Mesothelial cell of epicardium (in vitro differentiated cells): ENCODE measurements at regions not wholly inside any gene's neighbourhood (a gene's known extent, or its start where the extent isn't known, plus 50 kb on each side); places are given as distances from the start of the nearest gene placed in this dataset.

Experiments
- DNase-seq, 2 experiments: peaks; one replicate each; pipeline ENCODE4 v3.0.0; 2021; ENCODE audit warnings: low spot score in 2 of 2; ENCODE audit not compliant: unreplicated experiment in 2 of 2
- H3K27ac Mint-ChIP-seq: 2 replicates; pipeline ENCODE4 v1.8.0; 2021; ENCODE audit warnings: mixed read lengths
- H3K27me3 Mint-ChIP-seq: 2 replicates; pipeline ENCODE4 v1.8.0; 2021; ENCODE audit warnings: low read depth, mixed read lengths
- H3K36me3 Mint-ChIP-seq: 2 replicates; pipeline ENCODE4 v1.8.0; 2021; ENCODE audit warnings: mixed read lengths
- H3K4me1 Mint-ChIP-seq: 2 replicates; pipeline ENCODE4 v1.8.0; 2021; ENCODE audit warnings: mixed read lengths
- H3K4me3 Mint-ChIP-seq: 2 replicates; pipeline ENCODE4 v1.8.0; 2021; ENCODE audit warnings: mild to moderate bottlenecking, moderate library complexity, mixed read lengths
- H3K9me3 Mint-ChIP-seq: 2 replicates; pipeline ENCODE4 v1.8.0; 2021; ENCODE audit warnings: mixed read lengths
- CTCF ChIP-seq: fragments of 200-600 bp; sonication (generic); IDR thresholded peaks from one replicate; pipeline ENCODE4 v1.5.0; 2021; ENCODE audit warnings: antibody characterized with exemption; ENCODE audit not compliant: unreplicated experiment

DNA sequence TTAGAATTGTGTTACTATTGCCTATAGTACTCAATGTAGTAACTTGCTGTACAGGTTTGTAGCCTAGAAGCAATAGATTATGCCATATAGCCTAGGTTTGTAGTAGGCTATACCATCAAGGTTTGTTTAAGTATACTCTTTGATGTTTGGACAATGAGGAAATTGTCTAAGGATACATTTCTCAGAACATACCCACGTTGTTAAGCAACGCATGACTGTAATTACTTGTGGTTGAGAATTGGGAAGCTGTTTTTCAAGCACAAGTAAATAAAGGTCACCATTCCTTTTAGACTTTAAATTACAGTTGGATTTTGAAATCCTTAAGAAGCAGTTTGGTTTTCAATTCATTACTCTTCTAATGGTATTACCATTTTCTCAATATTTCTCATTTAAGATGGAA, 89.8 kb upstream of the KCNH7 start:
- H3K4me3 Mint-ChIP-seq: no peak overlapping the region
- H3K36me3 Mint-ChIP-seq: no peaks in the 10 kb centered on the region
- H3K27ac Mint-ChIP-seq: no peak overlapping the region
- DNase-seq: no peak
- no peaks in the 10 kb centered on the region for H3K27me3 Mint-ChIP-seq
- H3K9me3 Mint-ChIP-seq: no peaks in the 10 kb centered on the region
- no peaks in the 10 kb centered on the region for H3K4me1 Mint-ChIP-seq
- TF ChIP-seq CTCF: no peak

- TF ChIP-seq CTCF: no peak
- Mint-ChIP-seq H3K9me3 (no peaks in the 10 kb centered on the region), H3K27ac (no peak overlapping the region), H3K4me3 (no peak overlapping the region), H3K36me3 (no peaks in the 10 kb centered on the region), H3K27me3 (no peaks in the 10 kb centered on the region), H3K4me1 (no peaks in the 10 kb centered on the region)
- no peak for DNase-seq
These were observed 88.3 kb upstream of the KCNH7 start for GRCh38 chr2:162926907-162927306.

DNA sequence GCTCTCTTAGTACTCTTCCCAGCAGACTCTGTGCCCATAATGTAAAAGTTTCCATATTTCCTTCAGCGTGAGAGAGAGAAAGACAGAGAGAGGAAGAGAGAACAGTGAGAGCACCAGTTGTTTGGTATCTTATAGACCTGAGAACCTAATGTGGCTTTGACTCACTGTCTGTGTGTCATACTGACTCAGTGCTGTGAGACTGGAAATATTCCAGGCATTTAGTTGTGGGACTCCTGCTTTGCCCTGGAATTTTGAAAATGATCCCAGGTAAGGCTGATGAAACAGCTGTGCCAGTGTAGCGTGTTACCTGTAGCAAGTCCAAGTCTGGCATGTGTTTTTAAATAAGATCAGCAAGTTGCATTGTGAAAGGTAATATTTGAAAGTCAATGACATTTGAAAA, 87.9 kb upstream of the KCNH7 start:
- H3K36me3 Mint-ChIP-seq: no peaks in the 10 kb centered on the region
- H3K9me3 Mint-ChIP-seq: no peaks in the 10 kb centered on the region
- DNase-seq: no peak
- H3K4me1 Mint-ChIP-seq: no peaks in the 10 kb centered on the region
- H3K27ac Mint-ChIP-seq: no peak overlapping the region
- H3K27me3 Mint-ChIP-seq: no peaks in the 10 kb centered on the region
- no peak overlapping the region for H3K4me3 Mint-ChIP-seq
- TF ChIP-seq CTCF: no peak

DNA sequence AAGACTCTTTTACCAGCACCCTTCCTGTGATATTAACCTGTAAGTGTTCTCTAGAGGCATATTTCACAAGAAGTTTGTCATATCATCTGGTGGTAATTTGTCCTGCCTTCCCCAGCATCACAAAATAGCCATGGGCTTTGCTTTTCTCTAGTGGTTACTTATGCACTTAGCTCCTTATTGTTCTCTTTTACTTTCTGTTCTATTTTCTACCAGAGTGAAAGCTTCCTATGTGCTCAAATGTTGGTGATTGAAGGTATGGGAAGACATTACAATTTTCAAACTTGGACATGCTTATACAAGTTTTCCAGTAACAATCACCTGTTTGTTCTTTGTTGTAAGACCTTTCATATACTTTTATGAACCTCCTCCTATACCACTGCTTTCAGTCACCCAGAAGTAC, 87.0 kb upstream of the KCNH7 start:
- no peak for TF ChIP-seq CTCF
- no peaks in the 10 kb centered on the region for H3K9me3 Mint-ChIP-seq
- no peaks in the 10 kb centered on the region for H3K4me1 Mint-ChIP-seq
- no peaks in the 10 kb centered on the region for H3K36me3 Mint-ChIP-seq
- H3K27me3 Mint-ChIP-seq: no peaks in the 10 kb centered on the region
- DNase-seq: no peak
- no peak overlapping the region for H3K27ac Mint-ChIP-seq
- no peak overlapping the region for H3K4me3 Mint-ChIP-seq

DNA sequence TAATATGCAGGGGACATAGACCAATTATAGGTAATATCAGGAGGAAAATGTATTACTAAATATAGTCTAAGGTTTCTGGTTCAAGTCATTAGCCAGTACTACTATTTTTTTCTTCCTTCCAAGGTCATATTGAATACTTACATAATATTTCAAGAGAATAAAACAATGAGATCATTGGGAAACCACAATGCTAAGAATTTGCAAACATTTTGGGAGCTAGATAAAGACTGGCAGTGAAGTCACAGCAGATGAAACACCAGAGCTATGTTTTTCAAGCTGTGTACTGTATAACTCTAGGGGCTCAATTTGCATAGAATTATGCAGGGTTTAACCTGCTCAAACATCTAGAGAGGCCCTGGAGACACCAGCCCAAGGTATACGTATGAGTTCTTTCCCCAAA, 80.5 kb upstream of the KCNH7 start:
- no peaks in the 10 kb centered on the region for H3K4me1 Mint-ChIP-seq
- TF ChIP-seq CTCF: no peak
- H3K36me3 Mint-ChIP-seq: no peaks in the 10 kb centered on the region
- DNase-seq: no peak
- no peaks in the 10 kb centered on the region for H3K9me3 Mint-ChIP-seq
- H3K27me3 Mint-ChIP-seq: no peaks in the 10 kb centered on the region
- H3K27ac Mint-ChIP-seq: no peak overlapping the region
- no peak overlapping the region for H3K4me3 Mint-ChIP-seq

DNA sequence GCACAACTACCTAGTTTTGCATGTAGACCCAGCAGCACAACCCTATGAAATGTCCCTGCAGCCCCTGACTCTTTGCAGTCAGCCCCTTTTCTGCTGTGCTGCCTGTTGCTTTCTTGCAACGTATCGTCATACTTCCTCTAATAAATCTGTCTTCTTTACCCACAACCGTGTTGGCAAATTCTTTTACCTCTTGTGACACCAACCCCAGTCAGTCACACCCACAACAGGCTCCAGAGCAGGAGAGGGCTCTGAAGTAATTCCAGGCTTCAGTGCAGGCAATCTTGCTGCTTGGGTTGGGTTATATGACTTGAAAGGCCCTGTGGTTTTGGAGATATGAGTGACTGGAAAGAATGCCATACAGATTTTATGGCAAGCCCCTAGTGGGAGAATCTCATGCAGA, 79.1 kb upstream of the KCNH7 start:
- no peak for TF ChIP-seq CTCF
- H3K4me3 Mint-ChIP-seq: no peak overlapping the region
- no peak overlapping the region for H3K27ac Mint-ChIP-seq
- H3K9me3 Mint-ChIP-seq: no peaks in the 10 kb centered on the region
- H3K27me3 Mint-ChIP-seq: no peaks in the 10 kb centered on the region
- no peaks in the 10 kb centered on the region for H3K4me1 Mint-ChIP-seq
- DNase-seq: no peak
- no peaks in the 10 kb centered on the region for H3K36me3 Mint-ChIP-seq
